Osteoblast (primary cell): ENCODE measurements at regions not wholly inside any gene's neighbourhood (a gene's known extent, or its start where the extent isn't known, plus 50 kb on each side); places are given as distances from the start of the nearest gene placed in this dataset.

Experiments used
- DNase-seq: peaks from one replicate; pipeline ENCODE4 v3.0.0; 2011; ENCODE audit warnings: low spot score, mixed read lengths; ENCODE audit not compliant: insufficient read length; ENCODE audit errors: missing footprints
- H2AFZ ChIP-seq: 2 replicates; pipeline ENCODE4 v1.6.0; 2011; ENCODE audit warnings: mild to moderate bottlenecking, low read length
- H3K27ac ChIP-seq: 2 replicates; pipeline ENCODE4 v1.5.1; 2011; ENCODE audit warnings: mild to moderate bottlenecking, low read depth, low read length, moderate library complexity
- H3K27me3 ChIP-seq: 2 replicates; pipeline ENCODE4 v1.6.0; 2012; ENCODE audit warnings: mild to moderate bottlenecking, control low read depth, inconsistent platforms, low read length, moderate library complexity; ENCODE audit not compliant: insufficient read depth
- H3K36me3 ChIP-seq: 2 replicates; pipeline ENCODE4 v1.5.1; 2011; ENCODE audit warnings: mild to moderate bottlenecking, low read length, control low read depth, moderate library complexity; ENCODE audit not compliant: insufficient read depth
- H3K4me1 ChIP-seq: 2 replicates; pipeline ENCODE4 v1.5.1; 2011; ENCODE audit warnings: mild to moderate bottlenecking, low read length, control low read depth, moderate library complexity; ENCODE audit not compliant: insufficient read depth
- H3K4me2 ChIP-seq: 2 replicates; pipeline ENCODE4 v1.6.0; 2011; ENCODE audit warnings: mild to moderate bottlenecking, low read length; ENCODE audit not compliant: insufficient read depth
- H3K4me3 ChIP-seq: fragments of 200-600 bp; sonication (generic); 3 replicates; pipeline ENCODE4 v1.5.1; 2012; ENCODE audit warnings: mild to moderate bottlenecking, low read length, inconsistent platforms; ENCODE audit not compliant: insufficient read depth
- H3K79me2 ChIP-seq: 2 replicates; pipeline ENCODE4 v1.6.0; 2012; ENCODE audit warnings: mild to moderate bottlenecking, low read length, control low read depth, inconsistent platforms; ENCODE audit not compliant: insufficient read depth
- H3K9me3 ChIP-seq: 2 replicates; pipeline ENCODE4 v1.5.1; 2011; ENCODE audit warnings: low read depth, low read length, control low read depth
- H4K20me1 ChIP-seq: 2 replicates; pipeline ENCODE4 v1.6.0; 2012; ENCODE audit warnings: mild to moderate bottlenecking, low read length, control low read depth; ENCODE audit not compliant: insufficient read depth
- CTCF ChIP-seq: IDR thresholded peaks from 2 replicates; pipeline ENCODE4 v1.5.1; 2011; ENCODE audit warnings: mild to moderate bottlenecking, low read depth, low read length, moderate library complexity; ENCODE audit errors: extremely low read depth

GRCh38 chr10:113384181-113384580 lies 168.7 kb upstream of the HABP2 start:
- H3K4me1 ChIP-seq = peaks cover 20% of the 10 kb centered on the region
- H2AFZ ChIP-seq = no peak overlapping the region
- peaks cover 3% of the 10 kb centered on the region for H3K27me3 ChIP-seq
- DNase-seq = no peak
- no peaks in the 10 kb centered on the region for H3K36me3 ChIP-seq
- H3K79me2 ChIP-seq = no peaks in the 10 kb centered on the region
- no peaks in the 10 kb centered on the region for H3K9me3 ChIP-seq
- H3K4me3 ChIP-seq = no peak overlapping the region
- H4K20me1 ChIP-seq = no peaks in the 10 kb centered on the region
- H3K27ac ChIP-seq = no peak overlapping the region
- H3K4me2 ChIP-seq = no peak overlapping the region
- TF ChIP-seq CTCF = no peak

- peaks cover 12% of the 10 kb centered on the region for H3K27me3 ChIP-seq
- peak overlapping the region; percentile 77 for H3K4me2 ChIP-seq
- H3K36me3 ChIP-seq = no peaks in the 10 kb centered on the region
- no peaks in the 10 kb centered on the region for H4K20me1 ChIP-seq
- no peaks in the 10 kb centered on the region for H3K9me3 ChIP-seq
- no peak overlapping the region for H3K27ac ChIP-seq
- no peaks in the 10 kb centered on the region for H3K79me2 ChIP-seq
- peak overlapping the region; percentile 49 for H3K4me3 ChIP-seq
- peak overlapping the region; percentile 56 for H2AFZ ChIP-seq
- peak; percentile 88 for TF ChIP-seq CTCF
- DNase-seq = peak; percentile 66
- peaks cover 20% of the 10 kb centered on the region for H3K4me1 ChIP-seq
Measured at GRCh38 chr10:113385021-113385999, 167.5 kb upstream of the HABP2 start.

- TF ChIP-seq CTCF = no peak
- Histone ChIP-seq H3K4me2 (peak overlapping the region; percentile 77), H3K36me3 (no peaks in the 10 kb centered on the region), H3K79me2 (no peaks in the 10 kb centered on the region), H3K27me3 (peaks cover 14% of the 10 kb centered on the region), H3K4me3 (peak overlapping the region; percentile 49), H3K9me3 (no peaks in the 10 kb centered on the region), H3K27ac (no peak overlapping the region), H3K4me1 (peaks cover 20% of the 10 kb centered on the region), H4K20me1 (no peaks in the 10 kb centered on the region), H2AFZ (no peak overlapping the region)
- peak; percentile 73 for DNase-seq
Measured at GRCh38 chr10:113386005-113386404, 166.8 kb upstream of the HABP2 start.

- no peaks in the 10 kb centered on the region for H3K9me3 ChIP-seq
- no peak overlapping the region for H3K4me2 ChIP-seq
- H3K79me2 ChIP-seq = no peaks in the 10 kb centered on the region
- H3K36me3 ChIP-seq = no peaks in the 10 kb centered on the region
- no peak for TF ChIP-seq CTCF
- no peak for DNase-seq
- H3K4me3 ChIP-seq = no peak overlapping the region
- H2AFZ ChIP-seq = no peak overlapping the region
- peaks cover 11% of the 10 kb centered on the region for H3K4me1 ChIP-seq
- H4K20me1 ChIP-seq = no peaks in the 10 kb centered on the region
- peaks cover 24% of the 10 kb centered on the region for H3K27me3 ChIP-seq
- no peak overlapping the region for H3K27ac ChIP-seq
Measured at GRCh38 chr10:113389969-113390368, 162.9 kb upstream of the HABP2 start.
